Glutamatergic neuron (in vitro differentiated cells): ENCODE measurements at regions not wholly inside any gene's neighbourhood (a gene's known extent, or its start where the extent isn't known, plus 50 kb on each side); places are given as distances from the start of the nearest gene placed in this dataset.
"Not testable (repeated sequence)": the region's sequence is repeated elsewhere in the genome, so short reads cannot be mapped to it uniquely, and the experiment has no call there.

Source experiments
- DNase-seq: peaks from one replicate; pipeline ENCODE4 v3.0.0; 2022
- H3K27ac Mint-ChIP-seq: one replicate; pipeline ENCODE4 v1.8.0; 2020; ENCODE audit warnings: mild to moderate bottlenecking, mixed read lengths, inconsistent platforms; ENCODE audit not compliant: unreplicated experiment
- H3K27me3 Mint-ChIP-seq: one replicate; pipeline ENCODE4 v1.8.0; 2020; ENCODE audit warnings: mild to moderate bottlenecking, moderate library complexity, mixed read lengths, inconsistent platforms; ENCODE audit not compliant: unreplicated experiment
- H3K36me3 Mint-ChIP-seq: one replicate; pipeline ENCODE4 v1.8.0; 2020; ENCODE audit warnings: mild to moderate bottlenecking, mixed read lengths, inconsistent platforms; ENCODE audit not compliant: unreplicated experiment
- H3K4me1 Mint-ChIP-seq: one replicate; pipeline ENCODE4 v1.8.0; 2020; ENCODE audit warnings: mild to moderate bottlenecking, low read depth, mixed read lengths, inconsistent platforms; ENCODE audit not compliant: unreplicated experiment
- H3K4me3 Mint-ChIP-seq: one replicate; pipeline ENCODE4 v1.8.0; 2020; ENCODE audit warnings: mild to moderate bottlenecking, mixed read lengths, inconsistent platforms; ENCODE audit not compliant: unreplicated experiment
- H3K9me3 Mint-ChIP-seq: one replicate; pipeline ENCODE4 v1.8.0; 2020; ENCODE audit warnings: mild to moderate bottlenecking, moderate library complexity, mixed read lengths, inconsistent platforms; ENCODE audit not compliant: unreplicated experiment
- CTCF ChIP-seq: fragments of 200-600 bp; sonication (generic); IDR thresholded peaks from one replicate; pipeline ENCODE4 v1.5.0; 2021; ENCODE audit not compliant: partially characterized antibody, unreplicated experiment

GRCh38 chr2:53490659-53491058 is 276.9 kb upstream of the CHAC2 start:
- Mint-ChIP-seq H3K4me3 (no peak overlapping the region), H3K27ac (no peak overlapping the region), H3K36me3 (no peaks in the 10 kb centered on the region), H3K4me1 (peaks cover 4% of the 10 kb centered on the region), H3K27me3 (no peaks in the 10 kb centered on the region), H3K9me3 (peaks cover 2% of the 10 kb centered on the region)
- TF ChIP-seq CTCF = no peak
- DNase-seq = peak; percentile 17

GRCh38 chr2:53486185-53486899 is 281.3 kb upstream of the CHAC2 start:
- H3K4me3 Mint-ChIP-seq, H3K9me3 Mint-ChIP-seq, H3K27me3 Mint-ChIP-seq, H3K36me3 Mint-ChIP-seq, H3K27ac Mint-ChIP-seq, H3K4me1 Mint-ChIP-seq, DNase-seq: not testable (repeated sequence)

- Mint-ChIP-seq H3K9me3 (peaks cover 2% of the 10 kb centered on the region), H3K4me1 (no peaks in the 10 kb centered on the region), H3K4me3 (no peak overlapping the region), H3K27me3 (no peaks in the 10 kb centered on the region), H3K36me3 (no peaks in the 10 kb centered on the region), H3K27ac (no peak overlapping the region)
- no peak for TF ChIP-seq CTCF
- no peak for DNase-seq
Observed at GRCh38 chr2:53485021-53485728, 282.4 kb upstream of the CHAC2 start.

- no peak for TF ChIP-seq CTCF
- peaks cover 2% of the 10 kb centered on the region for H3K9me3 Mint-ChIP-seq
- H3K36me3 Mint-ChIP-seq = no peaks in the 10 kb centered on the region
- H3K27me3 Mint-ChIP-seq = no peaks in the 10 kb centered on the region
- H3K4me3 Mint-ChIP-seq = no peak overlapping the region
- H3K27ac Mint-ChIP-seq = no peak overlapping the region
- no peaks in the 10 kb centered on the region for H3K4me1 Mint-ChIP-seq
- DNase-seq = no peak
Observed at GRCh38 chr2:53484531-53484930, 283.1 kb upstream of the CHAC2 start.

- no peak overlapping the region for H3K4me3 Mint-ChIP-seq
- H3K36me3 Mint-ChIP-seq = no peaks in the 10 kb centered on the region
- peaks cover 2% of the 10 kb centered on the region for H3K9me3 Mint-ChIP-seq
- DNase-seq = no peak
- no peaks in the 10 kb centered on the region for H3K4me1 Mint-ChIP-seq
- H3K27me3 Mint-ChIP-seq = peaks cover 2% of the 10 kb centered on the region
- H3K27ac Mint-ChIP-seq = no peak overlapping the region
- TF ChIP-seq CTCF = no peak
Observed at GRCh38 chr2:53477517-53477916, 290.1 kb upstream of the CHAC2 start.
